Testis (tissue), 2 donors: ENCODE measurements at regions not wholly inside any gene's neighbourhood (a gene's known extent, or its start where the extent isn't known, plus 50 kb on each side); places are given as distances from the start of the nearest gene placed in this dataset.

Source experiments
- CTCF ChIP-seq, 3 experiments: fragments of 450-650 bp in 2 of 3; fragments of 200-600 bp in 1 of 3; sonication (generic) in 1 of 3; IDR thresholded peaks; one replicate each; pipeline ENCODE4 v1.5.1; 2016 to 2019; ENCODE audit warnings: antibody characterized with exemption in 3 of 3, mild to moderate bottlenecking in 2 of 3, moderate library complexity in 1 of 3
- POLR2A ChIP-seq: fragments of 450-650 bp; IDR thresholded peaks from one replicate; pipeline ENCODE4 v1.6.1; 2017; ENCODE audit warnings: antibody characterized with exemption, mild to moderate bottlenecking, moderate library complexity

- TF ChIP-seq POLR2A (no peak), CTCF (IDR thresholded peaks at IDR 0.05) (no peak)
Observed at GRCh38 chr21:35538386-35538785, 489.3 kb upstream of the RUNX1 start.
